ENCODE measurements at regions not wholly inside any gene's neighbourhood (a gene's known extent, or its start where the extent isn't known, plus 50 kb on each side); places are given as distances from the start of the nearest gene placed in this dataset.
"Not testable (repeated sequence)": the region's sequence is repeated elsewhere in the genome, so short reads cannot be mapped to it uniquely, and the experiment has no call there.

DNA sequence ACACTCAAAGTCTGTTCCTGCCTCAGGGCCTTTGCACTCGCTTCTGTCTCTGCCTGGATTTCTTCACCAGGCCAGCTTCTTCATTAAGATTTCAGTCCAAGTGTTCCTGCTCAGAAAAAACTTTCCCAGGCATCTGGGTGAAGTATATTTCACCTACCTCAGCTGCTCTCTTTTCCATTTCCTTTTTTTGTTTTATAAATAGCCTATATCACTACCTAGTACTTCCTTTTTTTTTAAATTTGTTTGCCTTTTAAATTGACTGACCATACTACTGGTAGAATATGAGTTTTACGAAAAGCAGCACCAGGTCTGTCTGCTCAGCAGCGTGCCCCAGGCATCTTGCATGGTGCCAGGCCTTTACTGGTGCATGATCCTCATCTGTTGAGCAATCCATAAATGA is 1064.4 kb downstream of the UQCRFS1 start:
- no peak overlapping the region for H3K4me3 ChIP-seq (ENCODE audit: low read length)
- no peaks in the 10 kb centered on the region for H3K9me3 ChIP-seq (ENCODE audit: low read depth, low read length)
- no peaks in the 10 kb centered on the region for H3K27me3 ChIP-seq (ENCODE audit: insufficient read depth, low read length)
- H3K4me1 ChIP-seq (ENCODE audit: insufficient read depth, low read length) = no peaks in the 10 kb centered on the region

DNA sequence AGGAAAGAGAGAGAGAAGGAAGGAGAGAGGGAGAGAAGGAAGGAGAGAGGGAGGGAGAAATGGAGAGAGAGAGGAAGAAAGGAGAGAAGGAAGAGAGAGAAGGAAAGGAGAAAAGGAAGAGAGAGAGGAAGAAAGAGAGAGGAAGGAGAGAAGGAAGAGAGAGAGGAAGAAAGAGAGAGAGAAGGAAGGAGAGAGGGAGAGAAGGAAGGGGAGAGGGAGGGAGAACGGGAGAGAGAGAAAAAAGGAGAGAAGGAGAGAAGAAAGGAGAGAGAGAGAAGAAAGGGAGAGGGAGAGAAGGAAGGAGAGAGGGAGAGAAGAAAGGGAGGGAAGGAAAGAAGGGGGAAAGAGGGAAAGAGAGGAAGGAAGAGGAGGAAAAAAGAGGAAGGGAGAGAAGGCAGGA is 1070.7 kb downstream of the UQCRFS1 start:
- Histone ChIP-seq H3K9me3 (ENCODE audit: low read depth, low read length) (peaks cover 7% of the 10 kb centered on the region), H3K4me1 (ENCODE audit: insufficient read depth, low read length) (no peaks in the 10 kb centered on the region), H3K27me3 (ENCODE audit: insufficient read depth, low read length) (no peaks in the 10 kb centered on the region), H3K4me3 (ENCODE audit: low read length) (no peak overlapping the region)

DNA sequence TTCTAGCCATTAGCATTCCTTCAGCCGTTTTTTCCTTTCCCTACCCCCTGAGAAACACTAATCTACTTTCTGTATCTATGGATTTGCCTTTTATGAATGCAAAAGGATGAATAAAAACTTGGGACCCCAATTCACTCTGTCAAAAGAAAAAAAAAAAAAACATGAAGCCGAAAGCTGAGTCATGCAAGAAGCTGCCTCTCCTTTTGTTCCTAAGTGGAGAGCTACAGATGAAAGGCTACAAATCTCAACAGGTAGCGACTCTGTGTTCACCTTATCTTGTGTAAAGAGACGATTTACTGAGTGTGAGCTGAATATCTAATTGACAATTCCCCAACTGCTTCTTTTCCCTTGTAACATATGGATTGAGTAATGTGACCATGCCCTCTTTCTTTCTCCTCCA is 1072.8 kb downstream of the UQCRFS1 start:
- no peaks in the 10 kb centered on the region for H3K27me3 ChIP-seq (ENCODE audit: insufficient read depth, low read length)
- peaks cover 7% of the 10 kb centered on the region for H3K9me3 ChIP-seq (ENCODE audit: low read depth, low read length)
- no peaks in the 10 kb centered on the region for H3K4me1 ChIP-seq (ENCODE audit: insufficient read depth, low read length)
- no peak overlapping the region for H3K4me3 ChIP-seq (ENCODE audit: low read length)

DNA sequence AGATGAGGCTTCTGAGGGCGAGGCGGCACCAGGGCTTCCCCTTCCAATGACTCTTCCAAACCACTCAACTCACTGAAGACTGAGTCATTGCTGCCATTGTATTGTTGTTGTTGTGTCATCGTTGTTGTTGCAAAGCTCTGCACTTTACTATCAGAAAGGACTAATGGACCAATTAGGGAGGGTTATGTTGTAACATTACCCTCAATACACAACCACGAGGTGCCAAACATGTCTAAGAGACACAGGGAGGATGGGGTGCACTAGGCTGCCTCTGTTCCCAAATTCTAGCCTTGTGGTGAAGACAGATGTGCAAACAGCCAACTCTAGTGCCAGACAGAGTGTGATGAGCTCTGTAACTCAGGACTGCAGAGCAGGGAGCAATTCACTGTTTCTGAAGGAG is 1075.2 kb downstream of the UQCRFS1 start:
- Histone ChIP-seq H3K4me3 (ENCODE audit: low read length) (no peak overlapping the region), H3K4me1 (ENCODE audit: insufficient read depth, low read length) (no peaks in the 10 kb centered on the region), H3K27me3 (ENCODE audit: insufficient read depth, low read length) (no peaks in the 10 kb centered on the region), H3K9me3 (ENCODE audit: low read depth, low read length) (peaks cover 7% of the 10 kb centered on the region)

DNA sequence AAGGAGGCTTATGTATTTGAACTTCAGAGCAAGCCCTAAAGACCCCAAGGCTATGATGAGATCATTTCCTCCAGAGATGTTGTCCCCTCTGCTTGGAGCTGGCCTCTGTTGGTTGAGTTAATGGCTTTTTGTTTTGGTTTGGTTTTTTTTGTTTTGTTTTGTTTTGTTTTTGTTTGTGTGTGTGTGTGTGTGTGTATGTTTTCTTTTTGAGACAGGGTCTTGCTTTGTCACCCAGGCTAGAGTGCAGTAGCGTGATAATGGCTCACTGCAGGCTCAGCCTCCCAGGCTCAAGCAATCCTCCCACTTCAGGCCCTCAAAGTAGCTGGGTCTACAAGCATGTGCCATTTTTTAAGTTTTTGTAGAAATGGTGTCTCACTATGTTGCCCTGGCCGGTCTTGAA is 1076.2 kb downstream of the UQCRFS1 start:
- peaks cover 7% of the 10 kb centered on the region for H3K9me3 ChIP-seq (ENCODE audit: low read depth, low read length)
- no peaks in the 10 kb centered on the region for H3K27me3 ChIP-seq (ENCODE audit: insufficient read depth, low read length)
- H3K4me3 ChIP-seq (ENCODE audit: low read length) = no peak overlapping the region
- no peaks in the 10 kb centered on the region for H3K4me1 ChIP-seq (ENCODE audit: insufficient read depth, low read length)

DNA sequence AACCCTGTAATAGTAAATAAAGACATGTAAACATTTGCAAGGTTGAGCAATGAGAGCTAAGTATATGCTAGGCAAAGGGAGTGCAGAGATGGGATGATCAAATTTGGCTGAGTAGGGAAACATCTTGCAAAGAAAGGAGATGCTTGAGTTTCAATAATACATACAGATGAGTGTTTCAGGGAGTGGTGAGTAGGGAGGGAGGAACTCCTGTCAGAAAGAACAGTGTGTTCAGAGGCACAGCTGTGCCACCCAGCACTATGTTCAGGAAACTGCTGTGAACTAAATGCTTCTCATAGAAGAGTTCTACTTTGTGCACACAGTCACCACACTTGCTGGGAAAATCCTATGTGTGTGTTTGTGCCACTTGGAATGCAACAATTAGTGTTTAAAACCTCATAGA is 1077.1 kb downstream of the UQCRFS1 start:
- no peak overlapping the region for H3K4me3 ChIP-seq (ENCODE audit: low read length)
- peaks cover 4% of the 10 kb centered on the region for H3K9me3 ChIP-seq (ENCODE audit: low read depth, low read length)
- no peaks in the 10 kb centered on the region for H3K4me1 ChIP-seq (ENCODE audit: insufficient read depth, low read length)
- no peaks in the 10 kb centered on the region for H3K27me3 ChIP-seq (ENCODE audit: insufficient read depth, low read length)

DNA sequence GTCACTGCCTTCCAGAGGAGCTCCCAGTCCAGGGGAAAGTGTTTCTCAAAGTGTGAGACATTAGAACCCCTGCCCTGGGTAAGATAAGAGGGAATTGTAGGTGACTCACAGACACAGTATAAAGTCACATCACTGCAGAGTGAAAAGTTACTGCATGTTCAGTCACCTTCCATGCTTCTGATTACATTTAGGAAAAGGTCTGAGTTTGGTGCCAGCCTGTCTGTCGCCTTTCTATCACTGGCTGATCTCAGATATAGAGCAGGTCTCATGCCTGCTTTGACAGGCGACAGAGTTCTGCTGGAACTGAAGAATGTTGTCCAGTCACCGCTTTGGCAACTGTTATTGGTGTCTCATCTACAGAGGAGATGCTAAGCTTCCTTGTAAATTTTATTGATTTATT is 1078.6 kb downstream of the UQCRFS1 start:
- no peaks in the 10 kb centered on the region for H3K9me3 ChIP-seq (ENCODE audit: low read depth, low read length)
- no peaks in the 10 kb centered on the region for H3K4me1 ChIP-seq (ENCODE audit: insufficient read depth, low read length)
- no peaks in the 10 kb centered on the region for H3K27me3 ChIP-seq (ENCODE audit: insufficient read depth, low read length)
- no peak overlapping the region for H3K4me3 ChIP-seq (ENCODE audit: low read length)

DNA sequence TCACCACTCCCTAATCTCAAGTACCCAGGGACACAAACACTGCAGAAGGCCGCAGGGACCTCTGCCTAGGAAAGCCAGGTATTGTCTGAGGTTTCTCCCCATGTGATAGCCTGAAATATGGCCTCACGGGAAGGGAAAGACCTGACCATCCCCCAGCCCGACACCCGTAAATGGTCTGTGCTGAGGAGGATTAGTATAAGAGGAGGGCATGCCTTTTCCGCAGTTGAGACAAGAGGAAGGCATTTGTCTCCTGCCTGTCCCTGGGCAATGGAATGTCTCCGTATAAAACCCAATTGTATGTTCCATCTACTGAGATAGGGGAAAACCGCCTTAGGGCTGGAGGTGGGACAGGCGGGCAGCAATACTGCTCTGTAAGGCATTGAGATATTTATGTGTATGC is 1082.1 kb downstream of the UQCRFS1 start:
- H3K27me3 ChIP-seq (ENCODE audit: insufficient read depth, low read length); H3K4me3 ChIP-seq (ENCODE audit: low read length); H3K4me1 ChIP-seq (ENCODE audit: insufficient read depth, low read length); H3K9me3 ChIP-seq (ENCODE audit: low read depth, low read length): not testable (repeated sequence)

DNA sequence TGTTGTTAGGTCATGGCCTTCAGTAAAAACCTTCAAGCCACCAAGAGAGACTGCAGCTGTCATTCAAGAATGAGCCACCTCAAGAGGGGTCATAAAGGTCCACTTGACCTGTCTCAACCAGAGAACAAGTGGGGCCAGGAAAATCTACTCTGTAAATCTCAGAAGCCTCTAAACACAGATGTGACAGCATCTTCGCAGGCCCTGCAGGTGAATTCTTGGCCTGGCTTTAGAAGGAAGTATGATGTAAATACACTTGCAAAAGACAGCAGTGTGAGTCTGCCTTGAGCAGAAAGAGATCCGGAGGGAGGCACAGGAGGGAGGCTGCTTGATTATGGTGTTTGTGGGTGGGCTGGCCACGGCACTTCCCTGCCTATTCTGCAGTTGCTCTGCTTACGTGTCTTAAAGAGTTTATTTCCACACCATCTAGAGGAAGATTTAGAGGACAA is 1082.9 kb downstream of the UQCRFS1 start:
- Histone ChIP-seq H3K4me3 (ENCODE audit: low read length) (no peak overlapping the region), H3K4me1 (ENCODE audit: insufficient read depth, low read length) (no peaks in the 10 kb centered on the region), H3K27me3 (ENCODE audit: insufficient read depth, low read length) (no peaks in the 10 kb centered on the region), H3K9me3 (ENCODE audit: low read depth, low read length) (no peaks in the 10 kb centered on the region)

DNA sequence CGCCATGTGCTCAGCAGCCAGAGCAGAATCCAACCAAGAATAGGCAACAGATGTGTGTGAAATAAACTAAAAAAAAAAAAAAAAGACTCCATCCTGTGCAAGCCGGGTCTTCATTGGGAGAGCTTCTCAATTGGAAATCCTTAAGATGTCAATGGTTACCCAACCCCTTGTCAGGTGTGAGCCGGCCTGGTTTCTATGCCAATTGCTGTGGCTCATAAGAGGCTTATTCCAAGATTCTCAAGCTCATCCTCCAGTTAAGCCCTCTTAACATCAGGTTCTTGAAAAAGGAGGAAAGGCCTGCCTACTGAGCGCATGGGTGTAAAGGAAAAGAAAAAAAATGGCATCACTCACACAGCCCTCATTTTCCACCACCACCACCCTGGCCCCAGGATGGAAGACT is 1084.6 kb downstream of the UQCRFS1 start:
- Histone ChIP-seq H3K4me1 (ENCODE audit: insufficient read depth, low read length) (no peaks in the 10 kb centered on the region), H3K9me3 (ENCODE audit: low read depth, low read length) (no peaks in the 10 kb centered on the region), H3K4me3 (ENCODE audit: low read length) (no peak overlapping the region), H3K27me3 (ENCODE audit: insufficient read depth, low read length) (no peaks in the 10 kb centered on the region)

DNA sequence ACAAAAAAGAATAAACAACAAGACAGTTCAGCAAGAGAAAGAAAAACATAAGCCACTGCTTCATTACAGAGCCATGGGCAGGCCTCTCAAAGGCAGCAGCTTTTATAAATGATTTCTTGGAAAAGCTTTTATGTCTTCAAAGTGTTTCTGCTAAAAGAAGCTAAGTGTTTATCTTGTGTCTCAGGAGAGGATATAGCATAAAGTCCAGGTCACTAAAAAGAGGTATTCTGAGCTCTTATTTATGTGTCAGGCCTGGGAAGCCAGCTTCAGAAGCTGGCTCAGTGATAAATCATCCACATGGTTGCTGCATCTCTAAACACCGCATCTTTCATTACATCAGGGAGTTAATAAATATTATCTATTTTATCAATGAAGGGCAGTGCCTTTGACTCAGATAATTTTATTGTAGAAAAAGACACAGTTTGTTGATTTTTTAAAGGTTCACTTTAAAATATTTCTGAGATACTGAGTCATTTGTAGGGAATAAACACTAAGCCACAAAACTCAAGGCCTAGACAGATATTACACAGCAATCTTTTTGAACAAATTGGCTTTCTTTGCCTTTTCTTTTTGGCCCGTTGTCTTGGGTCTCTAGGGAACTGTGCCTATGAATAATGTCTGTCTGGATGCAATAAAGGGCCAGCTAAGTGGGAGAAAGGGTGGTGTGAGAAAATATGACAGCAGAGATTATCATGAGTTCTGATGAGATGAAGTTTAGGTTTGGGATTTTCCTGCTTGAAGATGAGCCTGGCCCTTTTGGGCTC is 1086.6 kb downstream of the UQCRFS1 start:
- Histone ChIP-seq H3K9me3 (ENCODE audit: low read depth, low read length) (no peaks in the 10 kb centered on the region), H3K4me3 (ENCODE audit: low read length) (no peak overlapping the region), H3K27me3 (ENCODE audit: insufficient read depth, low read length) (no peaks in the 10 kb centered on the region), H3K4me1 (ENCODE audit: insufficient read depth, low read length) (no peaks in the 10 kb centered on the region)

DNA sequence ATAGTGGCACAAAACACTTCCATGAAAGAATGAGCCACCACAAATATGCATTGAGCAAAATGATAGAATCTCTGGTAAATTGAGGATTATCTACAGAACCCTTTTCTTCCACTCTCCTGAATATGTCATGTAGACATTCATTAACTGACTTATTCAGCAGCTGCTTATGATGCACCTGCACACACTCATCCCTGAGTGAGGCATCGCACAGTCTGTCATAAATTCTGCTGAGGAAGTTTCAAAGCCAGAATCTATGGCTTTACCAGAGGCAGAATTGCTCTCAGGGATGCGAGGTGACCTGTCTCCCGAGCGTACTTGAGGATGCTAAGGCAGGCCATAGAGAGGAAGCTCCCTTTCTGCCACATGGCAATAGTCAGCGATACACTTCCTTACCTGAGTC is 1090.2 kb downstream of the UQCRFS1 start:
- Histone ChIP-seq H3K4me1 (ENCODE audit: insufficient read depth, low read length) (no peaks in the 10 kb centered on the region), H3K27me3 (ENCODE audit: insufficient read depth, low read length) (no peaks in the 10 kb centered on the region), H3K9me3 (ENCODE audit: low read depth, low read length) (no peaks in the 10 kb centered on the region), H3K4me3 (ENCODE audit: low read length) (no peak overlapping the region)

DNA sequence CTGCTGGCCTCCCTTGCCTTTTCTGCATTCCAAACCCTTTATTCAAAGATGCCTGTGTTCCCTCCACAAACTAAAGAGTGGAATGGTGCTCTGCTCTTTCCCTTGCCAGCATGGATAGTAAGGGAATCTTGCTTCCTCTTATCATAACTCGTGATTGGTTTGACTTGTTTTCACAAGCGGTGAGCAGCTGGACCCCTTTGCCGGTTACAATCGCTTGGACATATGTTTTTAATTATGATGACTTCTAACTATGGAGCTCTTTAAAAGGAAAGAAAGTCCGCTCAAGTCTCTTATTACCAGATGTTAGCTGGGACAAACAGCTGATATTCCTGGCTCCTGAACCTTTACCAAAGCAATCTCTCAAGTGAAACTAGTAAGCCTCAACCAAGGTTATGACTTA is 1094.7 kb downstream of the UQCRFS1 start:
- H3K4me1 ChIP-seq (ENCODE audit: insufficient read depth, low read length) = no peaks in the 10 kb centered on the region
- no peaks in the 10 kb centered on the region for H3K9me3 ChIP-seq (ENCODE audit: low read depth, low read length)
- H3K4me3 ChIP-seq (ENCODE audit: low read length) = no peak overlapping the region
- no peaks in the 10 kb centered on the region for H3K27me3 ChIP-seq (ENCODE audit: insufficient read depth, low read length)

DNA sequence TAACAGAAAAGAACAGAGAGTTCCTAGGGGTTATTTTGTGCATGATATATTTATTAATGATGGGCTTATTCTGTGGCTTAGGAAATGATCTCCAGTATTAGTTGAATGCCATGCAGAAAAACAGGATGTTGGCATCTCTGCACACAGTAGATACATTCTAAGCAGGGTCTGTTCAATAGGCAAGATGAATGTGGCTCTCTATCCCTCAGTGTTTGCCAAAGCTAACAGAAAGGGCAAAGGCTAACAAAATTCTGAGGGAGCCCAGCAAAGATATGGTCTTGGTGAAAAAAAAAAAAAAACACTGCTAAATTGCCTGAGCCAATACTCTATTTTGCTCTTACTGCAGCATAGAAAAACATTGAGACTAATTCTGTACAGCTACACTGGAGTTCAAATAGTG is 1095.8 kb downstream of the UQCRFS1 start:
- Histone ChIP-seq H3K4me1 (ENCODE audit: insufficient read depth, low read length) (no peaks in the 10 kb centered on the region), H3K9me3 (ENCODE audit: low read depth, low read length) (no peaks in the 10 kb centered on the region), H3K4me3 (ENCODE audit: low read length) (no peak overlapping the region), H3K27me3 (ENCODE audit: insufficient read depth, low read length) (no peaks in the 10 kb centered on the region)

DNA sequence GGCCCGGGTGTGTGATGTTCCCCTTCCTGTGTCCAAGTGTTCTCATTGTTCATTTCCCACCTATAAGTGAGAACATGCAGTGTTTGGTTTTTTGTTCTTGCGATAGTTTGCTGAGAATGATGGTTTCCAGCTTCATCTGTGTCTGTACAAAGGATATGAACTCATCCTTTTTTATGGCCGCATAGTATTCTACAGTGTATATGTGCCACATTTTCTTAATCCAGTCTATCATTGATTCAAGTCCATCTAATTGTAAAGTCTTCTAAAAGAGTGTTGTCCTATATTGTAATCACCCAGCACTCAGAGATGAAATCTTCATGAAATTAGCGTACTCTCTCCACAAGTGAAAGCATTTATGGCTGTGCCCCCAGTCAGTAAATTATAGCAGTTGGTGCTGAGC is 1096.6 kb downstream of the UQCRFS1 start:
- not testable (repeated sequence) for H3K4me3 ChIP-seq (ENCODE audit: low read length); H3K27me3 ChIP-seq (ENCODE audit: insufficient read depth, low read length); H3K4me1 ChIP-seq (ENCODE audit: insufficient read depth, low read length); H3K9me3 ChIP-seq (ENCODE audit: low read depth, low read length)

DNA sequence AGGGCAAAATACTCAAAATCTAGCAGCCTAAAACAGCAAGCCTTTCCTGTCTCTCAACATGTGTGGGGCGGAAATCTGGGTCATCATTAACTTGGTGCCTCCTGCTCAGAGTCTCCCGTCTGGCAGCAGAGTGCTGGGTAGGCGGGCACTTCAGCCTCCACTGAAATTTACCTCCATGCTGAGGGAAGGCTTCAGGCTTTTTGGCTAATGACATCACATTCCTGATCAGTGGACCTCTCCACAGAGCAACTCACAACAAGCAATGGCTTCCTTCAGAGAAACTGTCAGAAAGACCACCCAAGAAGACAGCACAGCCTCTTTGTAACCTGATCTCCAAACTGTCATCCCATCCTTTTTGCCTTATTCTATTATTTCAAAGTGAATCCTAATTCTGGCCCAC is 1109.0 kb downstream of the UQCRFS1 start:
- peaks cover 6% of the 10 kb centered on the region for H3K9me3 ChIP-seq (ENCODE audit: low read depth, low read length)
- no peak overlapping the region for H3K4me3 ChIP-seq (ENCODE audit: low read length)
- H3K4me1 ChIP-seq (ENCODE audit: insufficient read depth, low read length) = no peaks in the 10 kb centered on the region
- H3K27me3 ChIP-seq (ENCODE audit: insufficient read depth, low read length) = no peaks in the 10 kb centered on the region

All from mononuclear cell (primary cell).